ENCODE measurements at regions not wholly inside any gene's neighbourhood (a gene's known extent, or its start where the extent isn't known, plus 50 kb on each side); places are given as distances from the start of the nearest gene placed in this dataset.

DNA sequence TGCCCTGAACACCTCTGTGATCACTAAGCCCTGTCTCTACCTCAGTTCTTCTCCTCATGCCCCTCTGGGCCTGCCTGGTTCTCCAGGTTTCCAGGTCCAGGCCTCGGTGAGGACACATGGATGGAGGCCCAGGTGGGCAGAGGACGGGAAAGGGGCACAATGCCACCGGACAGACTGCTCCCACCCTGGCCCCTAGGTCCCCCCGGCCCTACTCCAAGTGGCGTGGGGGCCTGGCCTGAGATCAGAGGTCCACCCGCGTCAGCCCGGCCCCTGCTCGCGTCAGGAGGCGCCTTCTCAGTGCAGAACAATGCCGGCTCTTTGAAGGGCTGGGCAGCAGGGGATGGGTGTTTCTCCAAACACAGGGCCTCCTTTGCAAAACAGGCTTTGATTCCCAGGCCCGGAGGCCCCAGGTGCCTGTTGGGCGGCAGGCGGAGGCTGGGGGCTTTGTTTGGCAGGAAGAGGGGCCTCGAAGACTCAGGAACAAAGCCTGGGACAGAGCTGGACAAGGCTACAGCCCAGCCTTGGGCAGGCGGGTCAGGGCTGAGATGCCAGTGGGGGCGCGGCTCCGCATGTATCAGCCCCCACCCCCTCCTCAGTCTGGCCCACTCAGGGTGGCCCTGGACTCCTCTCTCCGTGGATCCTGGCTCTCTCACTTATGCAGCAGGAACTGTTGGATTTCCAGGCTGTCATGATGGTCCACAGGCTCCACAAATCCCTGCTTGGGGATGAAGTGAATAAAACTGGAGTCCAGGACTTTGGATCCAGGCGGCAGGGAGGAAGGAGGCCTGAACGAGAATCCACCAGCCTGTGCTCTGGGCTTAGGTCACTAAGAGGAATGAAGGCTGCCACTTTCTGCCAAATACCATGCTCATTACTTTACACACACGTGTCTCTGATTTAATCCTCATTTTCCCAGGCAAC is 77.4 kb upstream of the SLC2A1 start (continued):
- TF ChIP-seq ZBTB40 (IDR thresholded peaks at IDR 0.05) (no peak), ZBTB40 (CRISPR knock-in tag; IDR thresholded peaks at IDR 0.05) (peak; percentile 51; the same call in 1 of the 2 replicates), ZNF839 (CRISPR knock-in tag; IDR thresholded peaks at IDR 0.05; ENCODE audit: borderline replicate concordance) (no peak), MAFF (IDR thresholded peaks at IDR 0.05; ENCODE audit: low read depth, low read length) (no peak), TFE3 (CRISPR knock-in tag; IDR thresholded peaks at IDR 0.05) (peak; percentile 60; the same call in 1 of the 2 replicates), TAF15 (IDR thresholded peaks at IDR 0.05; ENCODE audit: low read depth, low read length, poor library complexity, severe bottlenecking) (no peak), ATM (IDR thresholded peaks at IDR 0.05; ENCODE audit: borderline replicate concordance) (no peak), NPAS2 (CRISPR knock-in tag; IDR thresholded peaks at IDR 0.05; ENCODE audit: borderline replicate concordance) (no peak), AKAP8 (CRISPR knock-in tag; IDR thresholded peaks at IDR 0.05) (0 out of 2 replicates have a peak, but pooled peaks have one; percentile 26), RFX3 (CRISPR knock-in tag; IDR thresholded peaks at IDR 0.05) (no peak), SMAD9 (CRISPR knock-in tag; IDR thresholded peaks at IDR 0.05) (no peak), ZNF337 (CRISPR knock-in tag; IDR thresholded peaks at IDR 0.05; ENCODE audit: borderline replicate concordance, low read depth) (no peak), POLR2AphosphoS2 (IDR thresholded peaks at IDR 0.05; ENCODE audit: low read depth, low read length) (no peak)
- TF ChIP-seq, protein P1, sequence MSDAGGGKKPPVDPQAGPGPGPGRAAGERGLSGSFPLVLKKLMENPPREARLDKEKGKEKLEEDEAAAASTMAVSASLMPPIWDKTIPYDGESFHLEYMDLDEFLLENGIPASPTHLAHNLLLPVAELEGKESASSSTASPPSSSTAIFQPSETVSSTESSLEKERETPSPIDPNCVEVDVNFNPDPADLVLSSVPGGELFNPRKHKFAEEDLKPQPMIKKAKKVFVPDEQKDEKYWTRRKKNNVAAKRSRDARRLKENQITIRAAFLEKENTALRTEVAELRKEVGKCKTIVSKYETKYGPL (CRISPR knock-in tag; IDR thresholded peaks at IDR 0.05) = no peak
- TF ChIP-seq, protein P2, sequence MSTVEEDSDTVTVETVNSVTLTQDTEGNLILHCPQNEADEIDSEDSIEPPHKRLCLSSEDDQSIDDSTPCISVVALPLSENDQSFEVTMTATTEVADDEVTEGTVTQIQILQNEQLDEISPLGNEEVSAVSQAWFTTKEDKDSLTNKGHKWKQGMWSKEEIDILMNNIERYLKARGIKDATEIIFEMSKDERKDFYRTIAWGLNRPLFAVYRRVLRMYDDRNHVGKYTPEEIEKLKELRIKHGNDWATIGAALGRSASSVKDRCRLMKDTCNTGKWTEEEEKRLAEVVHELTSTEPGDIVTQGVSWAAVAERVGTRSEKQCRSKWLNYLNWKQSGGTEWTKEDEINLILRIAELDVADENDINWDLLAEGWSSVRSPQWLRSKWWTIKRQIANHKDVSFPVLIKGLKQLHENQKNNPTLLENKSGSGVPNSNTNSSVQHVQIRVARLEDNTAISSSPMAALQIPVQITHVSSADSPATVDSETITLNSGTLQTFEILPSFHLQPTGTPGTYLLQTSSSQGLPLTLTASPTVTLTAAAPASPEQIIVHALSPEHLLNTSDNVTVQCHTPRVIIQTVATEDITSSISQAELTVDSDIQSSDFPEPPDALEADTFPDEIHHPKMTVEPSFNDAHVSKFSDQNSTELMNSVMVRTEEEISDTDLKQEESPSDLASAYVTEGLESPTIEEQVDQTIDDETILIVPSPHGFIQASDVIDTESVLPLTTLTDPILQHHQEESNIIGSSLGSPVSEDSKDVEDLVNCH (CRISPR knock-in tag; IDR thresholded peaks at IDR 0.05) = no peak

All from HepG2 (cell line).